Tibial artery (tissue), 4 donors: ENCODE measurements at regions not wholly inside any gene's neighbourhood (a gene's known extent, or its start where the extent isn't known, plus 50 kb on each side); places are given as distances from the start of the nearest gene placed in this dataset.

Source experiments
- DNase-seq, 2 donors: peaks; one replicate each; pipeline ENCODE4 v3.0.0-alpha.2; 2019
- H3K27ac ChIP-seq, 2 donors: fragments of 200-600 bp; sonication (generic) in 1 of 2; 1 replicate in 1 of 2; 2 replicates in 1 of 2; pipeline ENCODE4 v1.5.1; 2018 to 2019; ENCODE audit warnings: mild to moderate bottlenecking in 1 of 2
- H3K27me3 ChIP-seq, 2 donors: fragments of 200-600 bp; sonication (generic) in 1 of 2; one replicate each; pipeline versions ENCODE4 v1.5.1 to v1.6.0; 2016 to 2019
- H3K36me3 ChIP-seq, 3 donors: fragments of 200-600 bp; sonication (generic) in 2 of 3; one replicate each; pipeline ENCODE4 v1.5.1; 2016 to 2019; ENCODE audit warnings: mild to moderate bottlenecking in 2 of 3
- H3K4me1 ChIP-seq, 4 donors: fragments of 200-600 bp; sonication (generic) in 2 of 4; 1 replicate in 3 of 4; 2 replicates in 1 of 4; pipeline ENCODE4 v1.5.1; 2016 to 2019
- H3K4me3 ChIP-seq, 2 donors: fragments of 200-600 bp; sonication (generic) in 1 of 2; 1 replicate in 1 of 2; 2 replicates in 1 of 2; pipeline ENCODE4 v1.5.1; 2018 to 2019; ENCODE audit warnings: mild to moderate bottlenecking in 2 of 2
- H3K9me3 ChIP-seq, 3 donors: fragments of 200-600 bp; sonication (generic) in 1 of 3; one replicate each; pipeline ENCODE4 v1.5.1; 2016 to 2019
- intact Hi-C: fragments of 100-400 bp; cut with DNase I; formaldehyde crosslinking; loops from one replicate; pipeline ENCODE4 v1.15.0; 2023; ENCODE audit warnings: low total_unique reads
- TF ChIP-seq, protein P1 (sequence below), 2 experiments: fragments of 200-600 bp in 1 of 2; fragments of 450-650 bp in 1 of 2; IDR thresholded peaks; one replicate each; pipeline ENCODE4 v1.5.1; 2017 to 2019; ENCODE audit warnings: antibody characterized with exemption in 2 of 2, mild to moderate bottlenecking in 1 of 2, moderate library complexity in 1 of 2

DNA sequence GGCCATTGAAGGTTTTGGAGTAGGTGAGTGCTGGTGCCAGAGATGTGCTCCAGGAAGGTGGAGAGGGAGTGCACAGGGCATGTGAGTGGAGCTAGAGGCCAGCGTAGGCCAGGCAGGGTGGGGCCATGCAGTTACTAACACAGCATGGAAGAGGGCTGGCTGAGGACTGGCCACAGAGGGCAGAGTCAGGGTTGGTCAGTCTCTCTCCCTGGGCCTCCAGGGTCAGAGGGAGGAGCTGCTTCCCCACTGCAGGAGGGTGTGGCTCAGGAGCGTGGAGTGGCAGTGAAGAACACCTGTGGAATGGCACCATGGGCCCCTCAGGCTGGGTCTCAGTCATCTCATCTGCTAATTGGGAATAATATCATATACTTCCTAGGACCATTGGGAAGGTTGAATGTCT, 167.7 kb downstream of the MACROH2A1 start:
- no peaks in the 10 kb centered on the region for H3K9me3 ChIP-seq
- H3K4me1 ChIP-seq = peaks cover 0 to 30% (median 18%) of the 10 kb centered on the region in 4 donors
- H3K36me3 ChIP-seq = no peaks in the 10 kb centered on the region
- H3K27me3 ChIP-seq = no peaks in the 10 kb centered on the region
- no peak overlapping the region for H3K4me3 ChIP-seq
- H3K27ac ChIP-seq = peak overlapping the region in 1 of 2 donors; percentile 67
- DNase-seq = no peak
- intact Hi-C loops = no loop called here
- TF ChIP-seq, protein P1, sequence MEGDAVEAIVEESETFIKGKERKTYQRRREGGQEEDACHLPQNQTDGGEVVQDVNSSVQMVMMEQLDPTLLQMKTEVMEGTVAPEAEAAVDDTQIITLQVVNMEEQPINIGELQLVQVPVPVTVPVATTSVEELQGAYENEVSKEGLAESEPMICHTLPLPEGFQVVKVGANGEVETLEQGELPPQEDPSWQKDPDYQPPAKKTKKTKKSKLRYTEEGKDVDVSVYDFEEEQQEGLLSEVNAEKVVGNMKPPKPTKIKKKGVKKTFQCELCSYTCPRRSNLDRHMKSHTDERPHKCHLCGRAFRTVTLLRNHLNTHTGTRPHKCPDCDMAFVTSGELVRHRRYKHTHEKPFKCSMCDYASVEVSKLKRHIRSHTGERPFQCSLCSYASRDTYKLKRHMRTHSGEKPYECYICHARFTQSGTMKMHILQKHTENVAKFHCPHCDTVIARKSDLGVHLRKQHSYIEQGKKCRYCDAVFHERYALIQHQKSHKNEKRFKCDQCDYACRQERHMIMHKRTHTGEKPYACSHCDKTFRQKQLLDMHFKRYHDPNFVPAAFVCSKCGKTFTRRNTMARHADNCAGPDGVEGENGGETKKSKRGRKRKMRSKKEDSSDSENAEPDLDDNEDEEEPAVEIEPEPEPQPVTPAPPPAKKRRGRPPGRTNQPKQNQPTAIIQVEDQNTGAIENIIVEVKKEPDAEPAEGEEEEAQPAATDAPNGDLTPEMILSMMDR (IDR thresholded peaks at IDR 0.05) = no peak

DNA sequence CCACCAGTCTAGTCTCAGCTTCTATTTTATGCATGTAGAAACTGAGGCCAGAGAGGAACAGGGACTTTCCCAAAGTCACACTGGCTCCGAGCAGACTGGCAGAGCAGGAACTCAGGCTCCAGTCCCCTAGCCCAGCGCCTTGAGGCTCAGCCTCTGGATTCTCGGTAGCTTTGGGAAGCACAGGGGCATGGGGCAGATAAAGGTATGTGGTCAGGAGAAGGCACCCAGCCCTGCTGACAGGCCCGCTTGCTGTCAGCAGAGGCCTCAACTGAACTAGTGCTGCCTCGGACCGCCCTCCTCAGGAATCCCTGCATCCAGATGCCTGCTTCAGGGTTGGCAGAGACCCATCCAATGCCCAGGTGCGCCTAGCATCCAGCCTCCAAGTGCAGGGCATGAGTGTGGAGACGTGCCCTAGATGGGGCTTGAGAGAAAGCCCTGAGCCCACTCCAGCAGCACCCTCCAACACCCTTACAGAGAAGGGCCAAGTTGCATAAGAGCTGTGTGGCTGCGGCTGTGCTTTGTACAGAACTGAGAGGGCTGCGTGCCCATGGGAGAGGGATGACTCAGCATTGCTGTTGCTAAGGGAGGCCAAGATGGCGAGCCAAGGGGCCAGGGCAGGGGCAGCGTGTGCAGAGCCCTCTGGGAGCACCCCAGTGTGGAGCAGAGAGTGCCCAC, 168.6 kb downstream of the MACROH2A1 start:
- Histone ChIP-seq H3K27me3 (no peaks in the 10 kb centered on the region), H3K4me3 (no peak overlapping the region), H3K9me3 (no peaks in the 10 kb centered on the region), H3K36me3 (no peaks in the 10 kb centered on the region), H3K4me1 (peaks cover 0 to 30% (median 18%) of the 10 kb centered on the region in 4 donors), H3K27ac (peak overlapping the region; percentile 39 to 67)
- intact Hi-C loops = no loop called here
- peak; percentile 81 to 92 for DNase-seq
- TF ChIP-seq, protein P1 (IDR thresholded peaks at IDR 0.05) = no peak

DNA sequence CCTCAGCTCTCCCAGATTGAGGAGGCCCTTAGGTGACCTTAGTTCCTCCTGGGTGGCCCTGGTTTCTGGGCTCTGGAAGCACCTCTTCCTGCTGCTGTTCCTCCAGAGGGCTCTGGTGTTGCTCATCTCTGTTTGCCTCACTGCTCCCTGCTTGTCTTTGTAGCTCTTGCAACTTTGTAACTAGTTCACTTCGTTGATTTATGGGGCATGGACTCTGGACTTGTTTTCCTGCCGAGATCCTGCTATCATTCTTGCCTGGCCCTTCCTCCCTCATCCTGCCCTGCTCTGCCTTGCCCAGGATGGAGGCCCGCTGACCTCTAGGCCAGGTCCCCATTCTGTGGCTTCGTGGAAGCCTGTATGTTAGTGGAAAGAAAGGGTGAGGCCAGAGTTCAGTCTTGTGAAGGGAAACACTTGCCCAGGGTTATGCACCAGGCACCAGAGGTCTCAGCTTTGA, 169.3 kb downstream of the MACROH2A1 start:
- no peak overlapping the region for H3K4me3 ChIP-seq
- H3K27me3 ChIP-seq = no peaks in the 10 kb centered on the region
- peak overlapping the region; percentile 39 to 67 for H3K27ac ChIP-seq
- H3K4me1 ChIP-seq = peaks cover 0 to 30% (median 18%) of the 10 kb centered on the region in 4 donors
- H3K9me3 ChIP-seq = no peaks in the 10 kb centered on the region
- no peaks in the 10 kb centered on the region for H3K36me3 ChIP-seq
- TF ChIP-seq, protein P1 (IDR thresholded peaks at IDR 0.05) = no peak
- DNase-seq = no peak
- intact Hi-C loops = no loop called here

DNA sequence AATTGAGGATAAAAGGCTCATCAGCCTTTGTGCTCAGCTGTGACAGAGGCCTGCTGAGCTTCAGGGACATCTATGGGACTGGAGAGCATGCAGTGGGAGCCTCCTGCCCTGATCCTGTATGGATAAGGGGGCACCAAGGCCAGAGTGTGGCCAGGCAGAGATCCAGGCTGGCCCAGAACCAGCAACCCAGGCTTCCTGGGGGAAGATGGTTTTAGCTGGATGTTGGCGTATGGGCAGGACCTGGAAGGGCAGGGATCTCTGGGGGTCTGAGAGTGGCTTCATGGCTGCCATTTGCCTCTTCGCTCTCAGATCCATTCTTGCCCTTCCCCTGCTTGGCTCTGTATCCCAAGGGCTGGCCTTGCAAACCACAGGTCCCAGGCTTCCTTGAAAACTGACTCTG, 169.9 kb downstream of the MACROH2A1 start:
- peak overlapping the region in 1 of 2 donors; percentile 67 for H3K27ac ChIP-seq
- intact Hi-C loops = no loop called here

DNA sequence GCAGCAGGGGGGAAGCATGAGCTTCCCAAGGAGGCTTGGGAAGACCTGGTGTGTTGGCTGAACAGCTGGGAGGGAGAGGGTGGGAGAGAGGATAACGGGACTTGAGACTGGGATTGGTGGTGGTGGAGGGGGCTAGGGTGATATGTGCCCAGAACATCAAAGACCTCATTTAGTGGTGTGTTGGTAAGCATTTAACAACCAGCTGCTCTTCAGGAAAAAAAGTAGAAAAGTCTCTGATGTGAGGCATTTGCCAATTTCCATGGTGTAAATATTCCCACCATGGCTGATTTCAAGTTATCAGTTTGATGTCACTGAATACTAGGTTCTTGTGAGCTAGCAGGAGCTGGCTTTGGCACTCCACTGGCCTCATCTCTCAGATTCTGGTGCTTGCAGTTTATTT, 170.8 kb downstream of the MACROH2A1 start:
- Histone ChIP-seq H3K9me3 (no peaks in the 10 kb centered on the region), H3K27ac (no peak overlapping the region), H3K36me3 (no peaks in the 10 kb centered on the region), H3K4me3 (no peak overlapping the region), H3K27me3 (no peaks in the 10 kb centered on the region), H3K4me1 (peaks cover 0 to 26% (median 16%) of the 10 kb centered on the region in 4 donors)
- TF ChIP-seq, protein P1 (IDR thresholded peaks at IDR 0.05) = no peak
- intact Hi-C loops = no loop called here
- DNase-seq = peak in 1 of 2 donors; percentile 7

More for the DNA sequence above, 169.9 kb downstream of the MACROH2A1 start:
- no peaks in the 10 kb centered on the region for H3K9me3 ChIP-seq
- H3K27me3 ChIP-seq = no peaks in the 10 kb centered on the region
- no peaks in the 10 kb centered on the region for H3K36me3 ChIP-seq
- TF ChIP-seq, protein P1 (IDR thresholded peaks at IDR 0.05) = no peak
- no peak overlapping the region for H3K4me3 ChIP-seq
- H3K4me1 ChIP-seq = peaks cover 0 to 30% (median 18%) of the 10 kb centered on the region in 4 donors
- DNase-seq = no peak
